Activated CD8-positive, alpha-beta memory T cell treated with anti-CD3 and anti-CD28 coated beads, Interleukin-2, amount 50 U/mL, for 4 hours (primary cell): ENCODE measurements at regions not wholly inside any gene's neighbourhood (a gene's known extent, or its start where the extent isn't known, plus 50 kb on each side); places are given as distances from the start of the nearest gene placed in this dataset.
A peak's percentile ranks its signal among the peaks of the same experiment; 100 is the strongest.
"Not testable (repeated sequence)": the region's sequence is repeated elsewhere in the genome, so short reads cannot be mapped to it uniquely, and the experiment has no call there.

Experiments used
- DNase-seq: peaks from one replicate; pipeline ENCODE4 v3.0.0-alpha.2; 2020

GRCh38 chr3:98644168-98644567 is 50.8 kb upstream of the CPOX start:
- no peak for DNase-seq

- no peak for DNase-seq
Observed at GRCh38 chr3:98645039-98645438, 51.6 kb upstream of the CPOX start.

GRCh38 chr3:98646680-98647079 is 53.3 kb upstream of the CPOX start:
- no peak for DNase-seq

GRCh38 chr3:98647197-98647596 is 53.8 kb upstream of the CPOX start:
- DNase-seq = no peak

- DNase-seq = no peak
Observed at GRCh38 chr3:98650971-98651779, 57.8 kb upstream of the CPOX start.

- DNase-seq = no peak
Observed at GRCh38 chr3:98651780-98652077, 58.3 kb upstream of the CPOX start.

GRCh38 chr3:98655666-98656065 is 62.3 kb upstream of the CPOX start:
- DNase-seq = no peak

- peak; percentile 20 for DNase-seq
Observed at GRCh38 chr3:98657457-98657856, 64.0 kb upstream of the CPOX start.

GRCh38 chr3:98662699-98663098 is 69.3 kb upstream of the CPOX start:
- DNase-seq = no peak

- no peak for DNase-seq
Observed at GRCh38 chr3:98670020-98670419, 76.6 kb upstream of the CPOX start.

GRCh38 chr3:98679986-98680385 is 83.2 kb upstream of the ST3GAL6 start:
- DNase-seq = no peak

GRCh38 chr3:98680723-98681122 is 82.4 kb upstream of the ST3GAL6 start:
- DNase-seq = no peak

GRCh38 chr3:98681486-98681885 is 81.7 kb upstream of the ST3GAL6 start:
- DNase-seq = no peak

GRCh38 chr3:98682391-98682790 is 80.7 kb upstream of the ST3GAL6 start:
- DNase-seq = not testable (repeated sequence)

- DNase-seq = no peak
Observed at GRCh38 chr3:98688363-98688762, 74.8 kb upstream of the ST3GAL6 start.

GRCh38 chr3:98690876-98691275 is 72.3 kb upstream of the ST3GAL6 start:
- DNase-seq = no peak

- DNase-seq = no peak
Observed at GRCh38 chr3:98691897-98692296, 71.2 kb upstream of the ST3GAL6 start.

GRCh38 chr3:98692787-98693473 is 70.2 kb upstream of the ST3GAL6 start:
- DNase-seq = no peak

GRCh38 chr3:98695796-98696195 is 67.3 kb upstream of the ST3GAL6 start:
- DNase-seq = no peak

GRCh38 chr3:98696296-98696695 is 66.8 kb upstream of the ST3GAL6 start:
- not testable (repeated sequence) for DNase-seq

- no peak for DNase-seq
Observed at GRCh38 chr3:98697225-98697624, 65.9 kb upstream of the ST3GAL6 start.

GRCh38 chr3:98699132-98699531 is 64.0 kb upstream of the ST3GAL6 start:
- no peak for DNase-seq

- DNase-seq = no peak
Observed at GRCh38 chr3:98701071-98701675, 62.0 kb upstream of the ST3GAL6 start.

GRCh38 chr3:98702166-98702565 is 61.0 kb upstream of the ST3GAL6 start:
- DNase-seq = no peak
